Kidney (tissue), 13 donors: ENCODE measurements at regions not wholly inside any gene's neighbourhood (a gene's known extent, or its start where the extent isn't known, plus 50 kb on each side); places are given as distances from the start of the nearest gene placed in this dataset.
A peak's percentile ranks its signal among the peaks of the same experiment; 100 is the strongest.

Source experiments
- DNase-seq, 5 donors: peaks; one replicate each; pipeline ENCODE4 v3.0.0-alpha.2; 2013 to 2020
- FAIRE-seq: peaks from 2 replicates; lab custom pipeline; 2012; peaks lifted over from hg19 to GRCh38; lab: Jason Lieb, UNC
- H3K27ac ChIP-seq, 2 donors: one replicate each; pipeline ENCODE4 v1.7.0; 2013; ENCODE audit warnings: low read depth in 2 of 2, low read length in 2 of 2, inconsistent platforms in 1 of 2
- H3K27me3 ChIP-seq: one replicate; pipeline ENCODE4 v1.7.1; 2013; ENCODE audit warnings: low read length, inconsistent platforms; ENCODE audit not compliant: control insufficient read depth, insufficient read depth
- H3K36me3 ChIP-seq, 3 donors: one replicate each; pipeline versions ENCODE4 v1.7.0 to v1.7.1; 2013; ENCODE audit warnings: low read length in 3 of 3, control low read depth in 1 of 3, inconsistent platforms in 1 of 3; ENCODE audit not compliant: insufficient read depth in 3 of 3, control insufficient read depth in 2 of 3
- H3K4me1 ChIP-seq, 3 donors: one replicate each; pipeline versions ENCODE4 v1.7.0 to v1.7.1; 2013; ENCODE audit warnings: low read length in 3 of 3, inconsistent platforms in 1 of 3, low read depth in 1 of 3; ENCODE audit not compliant: control insufficient read depth in 2 of 3, insufficient read depth in 2 of 3
- H3K4me3 ChIP-seq, 3 donors: one replicate each; pipeline versions ENCODE4 v1.7.0 to v1.8.1; 2013; ENCODE audit warnings: low read length in 3 of 3, control low read depth in 1 of 3, inconsistent platforms in 1 of 3
- H3K9ac ChIP-seq, 3 donors: one replicate each; pipeline versions ENCODE4 v1.7.0 to v1.7.1; 2013; ENCODE audit warnings: low read length in 3 of 3, control low read depth in 1 of 3, inconsistent platforms in 1 of 3
- H3K9me3 ChIP-seq, 3 donors: one replicate each; pipeline versions ENCODE4 v1.7.0 to v1.7.1; 2013; ENCODE audit warnings: low read length in 3 of 3, control low read depth in 1 of 3, inconsistent platforms in 1 of 3; ENCODE audit not compliant: control insufficient read depth in 2 of 3, insufficient read depth in 1 of 3
- CTCF ChIP-seq: IDR thresholded peaks from 3 replicates; pipeline ENCODE4 v1.5.1; 2012; ENCODE audit warnings: mild to moderate bottlenecking, moderate library complexity, borderline replicate concordance; ENCODE audit not compliant: insufficient read depth; ENCODE audit errors: extremely low read depth
- intact Hi-C: fragments of 100-400 bp; cut with DNase I; formaldehyde crosslinking; loops from one replicate; pipeline ENCODE4 v1.11.1; 2022
- donor health status: control.
- donor health status: control.
- donor health status: control.
- donor health status: control.
- donor health status: control.
- donor health status: DM: yes; HTN: yes; CAD: no.
- donor health status: Normal renal cell carcinoma (clear cell type).

GRCh38 chr5:172571413-172571812 is 69.7 kb upstream of the NEURL1B start:
- Histone ChIP-seq H3K4me1 (no peaks in the 10 kb centered on the region), H3K36me3 (no peaks in the 10 kb centered on the region), H3K4me3 (no peak overlapping the region), H3K9me3 (no peaks in the 10 kb centered on the region), H3K9ac (no peak overlapping the region), H3K27me3 (no peaks in the 10 kb centered on the region), H3K27ac (no peak overlapping the region)
- peak in 1 of 5 donors; percentile 39 for DNase-seq
- TF ChIP-seq CTCF = no peak
- intact Hi-C loops = no loop called here
- no peak for FAIRE-seq

DNA sequence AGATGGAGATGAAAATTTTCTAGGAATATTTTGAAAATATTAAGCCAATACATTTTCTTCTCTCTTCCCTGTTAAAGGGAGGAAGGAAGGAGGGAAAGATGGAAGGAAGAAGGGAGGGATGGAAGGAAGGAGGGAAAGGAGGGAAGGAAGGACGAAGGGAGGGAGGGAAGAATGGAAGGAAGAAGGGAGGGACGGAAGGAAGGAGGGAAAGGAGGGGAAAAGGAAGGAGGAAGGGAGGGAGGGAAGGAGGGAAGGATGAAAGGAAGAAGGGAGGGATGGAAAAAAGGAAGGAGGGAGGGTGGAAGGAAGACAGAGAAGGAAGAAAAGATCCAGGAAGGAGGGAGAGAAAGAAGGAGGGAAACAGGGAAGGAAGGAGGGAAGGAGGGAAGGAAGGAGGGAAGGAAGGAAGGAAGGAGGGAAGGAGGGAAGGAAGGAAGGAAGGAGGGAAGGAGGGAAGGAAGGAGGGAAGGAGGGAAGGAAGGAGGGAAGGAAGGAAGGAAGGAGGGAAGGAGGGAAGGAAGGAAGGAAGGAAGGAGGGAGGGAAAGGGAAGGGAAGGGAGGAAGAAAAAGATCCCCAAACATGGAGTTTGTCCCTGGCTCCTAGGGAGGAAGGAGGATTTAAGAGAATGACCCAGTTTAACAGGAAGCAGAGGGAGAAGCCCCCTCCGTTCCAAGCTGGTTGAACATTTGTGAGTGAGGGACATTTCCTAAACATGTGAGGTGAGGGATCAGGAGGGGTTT is 70.3 kb upstream of the NEURL1B start:
- no peak for DNase-seq
- no peaks in the 10 kb centered on the region for H3K4me1 ChIP-seq
- no peaks in the 10 kb centered on the region for H3K9me3 ChIP-seq
- no peaks in the 10 kb centered on the region for H3K36me3 ChIP-seq
- no peak for FAIRE-seq
- no peak overlapping the region for H3K4me3 ChIP-seq
- no peak overlapping the region for H3K27ac ChIP-seq
- H3K27me3 ChIP-seq = no peaks in the 10 kb centered on the region
- TF ChIP-seq CTCF = no peak
- H3K9ac ChIP-seq = no peak overlapping the region
- intact Hi-C loops = no loop called here

DNA sequence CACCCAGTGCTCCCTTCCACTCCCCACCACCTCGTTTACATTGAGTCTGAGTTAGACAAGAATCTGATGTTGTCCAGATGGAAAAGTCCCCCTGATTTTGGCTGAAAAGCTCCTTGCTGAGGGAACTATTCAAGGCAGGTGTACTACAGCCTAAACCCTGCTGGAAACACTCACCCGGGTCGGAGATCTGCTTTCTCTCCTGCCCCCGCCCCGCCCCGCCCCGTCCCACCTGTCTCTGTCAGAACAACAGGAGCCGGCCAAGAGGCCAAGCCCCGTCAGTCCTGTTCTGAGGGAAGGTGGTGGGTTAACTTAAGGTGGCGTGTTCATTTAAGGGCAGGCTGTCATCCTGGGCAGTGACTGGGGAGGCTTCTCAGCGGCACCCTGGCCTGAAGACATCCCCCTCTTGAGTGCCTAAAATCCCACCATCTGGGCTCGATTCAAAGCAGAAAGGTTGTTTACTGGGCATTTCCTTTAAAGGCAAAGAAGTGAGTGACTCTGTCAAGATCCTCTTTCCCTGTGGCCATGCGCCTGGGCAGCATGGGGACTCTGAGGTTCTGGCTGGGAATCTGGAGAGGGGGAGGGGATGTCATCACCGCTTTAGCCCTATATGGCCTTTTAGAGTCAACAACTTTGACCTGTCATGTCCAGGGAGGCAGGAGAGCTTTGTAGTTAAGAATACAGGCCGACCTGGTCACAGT is 71.1 kb upstream of the NEURL1B start:
- Histone ChIP-seq H3K36me3 (no peaks in the 10 kb centered on the region), H3K9ac (no peak overlapping the region), H3K9me3 (no peaks in the 10 kb centered on the region), H3K27me3 (no peaks in the 10 kb centered on the region), H3K4me3 (no peak overlapping the region), H3K27ac (no peak overlapping the region), H3K4me1 (no peaks in the 10 kb centered on the region)
- FAIRE-seq (no peak), DNase-seq (peak in 1 of 5 donors; percentile 38)
- intact Hi-C loops = no loop called here
- no peak for TF ChIP-seq CTCF
